ENCODE measurements at regions not wholly inside any gene's neighbourhood (a gene's known extent, or its start where the extent isn't known, plus 50 kb on each side); places are given as distances from the start of the nearest gene placed in this dataset.

DNA sequence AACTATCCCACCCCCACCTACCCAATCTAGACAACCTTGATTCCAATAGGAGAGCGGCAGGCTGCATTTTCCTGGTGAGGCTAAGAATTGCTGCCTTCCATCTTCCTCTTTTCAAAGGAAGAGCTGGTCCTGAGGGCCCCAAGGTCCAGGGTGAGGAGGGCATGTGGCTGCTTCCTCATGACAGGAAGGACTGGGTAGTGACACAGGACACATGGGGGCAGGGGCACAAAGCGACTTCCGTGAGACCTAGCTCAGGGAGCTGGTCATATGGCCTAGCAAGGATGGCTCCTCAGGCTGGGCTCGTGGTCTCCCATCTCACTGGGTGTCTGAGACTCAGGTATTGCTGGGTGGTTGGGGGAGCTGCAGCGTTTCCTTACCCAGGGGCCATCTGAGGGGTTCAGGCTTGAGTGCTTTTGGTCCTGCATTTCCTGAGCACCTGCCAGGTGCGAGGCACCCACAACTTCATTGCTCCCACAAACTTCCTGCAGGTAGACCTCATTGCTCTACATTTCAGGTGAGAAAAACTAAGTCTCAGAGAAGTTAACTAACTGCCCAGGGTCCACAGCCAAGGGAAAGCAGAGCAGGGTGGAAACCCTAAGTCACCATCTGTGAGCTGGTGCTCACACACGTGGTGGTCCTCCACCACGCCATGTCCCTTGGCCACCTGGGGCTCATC lies 160.0 kb upstream of the TLE3 start:
- Mint-ChIP-seq H3K27ac (peak overlapping the region; percentile 89), H3K4me1 (peaks cover 53% of the 10 kb centered on the region)
- CTCF ChIA-PET: interaction anchor here (1.1 kb wide), 1 partner anchor 12 kb away, joined by 4 read pairs; no protein-coding TSS in a partner anchor

DNA sequence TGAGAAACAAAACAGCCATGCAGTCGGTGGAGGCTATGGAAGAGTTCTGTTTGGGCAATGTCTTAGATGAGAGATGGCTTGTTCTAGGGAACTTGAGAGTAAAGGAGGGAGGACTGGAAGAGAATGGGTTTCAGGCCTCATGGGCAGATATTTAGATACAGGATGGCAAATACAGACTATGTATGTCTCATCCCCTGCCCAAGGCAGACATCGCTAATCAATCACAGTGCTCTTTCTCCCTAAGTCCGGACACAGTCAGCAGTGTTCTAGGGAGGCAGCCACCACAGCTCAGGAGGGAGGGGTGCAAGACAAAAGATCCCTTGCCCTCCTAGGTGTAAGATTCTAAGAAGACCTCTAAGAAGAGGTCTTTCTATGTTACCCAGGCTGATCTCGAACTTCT lies 159.3 kb upstream of the TLE3 start:
- CTCF ChIA-PET: no interaction called here
- Mint-ChIP-seq H3K36me3 (no peaks in the 10 kb centered on the region), H3K27me3 (peaks cover 60% of the 10 kb centered on the region), H3K4me3 (no peak overlapping the region), H3K9me3 (no peaks in the 10 kb centered on the region), H3K27ac (no peak overlapping the region), H3K4me1 (peaks cover 51% of the 10 kb centered on the region)
- no peak for DNase-seq

More for the DNA sequence above, 160.0 kb upstream of the TLE3 start:
- no peak overlapping the region for H3K4me3 Mint-ChIP-seq
- peaks cover 53% of the 10 kb centered on the region for H3K27me3 Mint-ChIP-seq
- DNase-seq: no peak
- no peaks in the 10 kb centered on the region for H3K36me3 Mint-ChIP-seq
- H3K9me3 Mint-ChIP-seq: no peaks in the 10 kb centered on the region

DNA sequence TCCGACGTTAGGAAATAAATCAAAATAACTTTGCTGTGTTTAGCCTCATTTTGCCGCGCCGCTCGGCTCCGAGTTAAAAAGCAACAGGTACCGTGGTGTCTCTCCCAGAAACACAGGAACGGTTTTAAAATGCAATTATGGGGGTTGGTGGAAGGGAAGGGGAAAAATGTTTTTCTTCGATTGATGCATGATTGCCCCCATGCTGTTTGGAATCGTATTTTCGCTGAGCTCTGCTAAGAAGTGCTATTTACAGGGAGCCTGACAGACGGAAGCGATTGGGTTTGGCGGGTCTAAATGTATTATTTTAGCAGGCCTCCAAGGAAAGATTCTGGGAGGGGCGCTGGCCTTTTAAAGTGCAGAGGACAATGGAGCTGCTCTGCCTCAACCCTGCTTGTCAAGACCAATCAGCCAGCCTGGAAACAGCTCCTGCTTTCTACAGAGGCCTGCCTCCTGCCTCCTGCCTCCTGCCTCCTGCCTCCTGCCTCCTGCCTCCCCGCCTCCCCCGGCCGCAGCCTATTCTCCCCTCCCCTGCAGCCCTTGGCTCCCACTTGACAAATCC lies 156.7 kb upstream of the TLE3 start:
- no peaks in the 10 kb centered on the region for H3K36me3 Mint-ChIP-seq
- CTCF ChIA-PET: no interaction called here
- no peak for DNase-seq
- no peak overlapping the region for H3K27ac Mint-ChIP-seq
- H3K4me3 Mint-ChIP-seq: no peak overlapping the region
- H3K9me3 Mint-ChIP-seq: no peaks in the 10 kb centered on the region
- H3K4me1 Mint-ChIP-seq: peaks cover 34% of the 10 kb centered on the region
- H3K27me3 Mint-ChIP-seq: peaks cover 81% of the 10 kb centered on the region

DNA sequence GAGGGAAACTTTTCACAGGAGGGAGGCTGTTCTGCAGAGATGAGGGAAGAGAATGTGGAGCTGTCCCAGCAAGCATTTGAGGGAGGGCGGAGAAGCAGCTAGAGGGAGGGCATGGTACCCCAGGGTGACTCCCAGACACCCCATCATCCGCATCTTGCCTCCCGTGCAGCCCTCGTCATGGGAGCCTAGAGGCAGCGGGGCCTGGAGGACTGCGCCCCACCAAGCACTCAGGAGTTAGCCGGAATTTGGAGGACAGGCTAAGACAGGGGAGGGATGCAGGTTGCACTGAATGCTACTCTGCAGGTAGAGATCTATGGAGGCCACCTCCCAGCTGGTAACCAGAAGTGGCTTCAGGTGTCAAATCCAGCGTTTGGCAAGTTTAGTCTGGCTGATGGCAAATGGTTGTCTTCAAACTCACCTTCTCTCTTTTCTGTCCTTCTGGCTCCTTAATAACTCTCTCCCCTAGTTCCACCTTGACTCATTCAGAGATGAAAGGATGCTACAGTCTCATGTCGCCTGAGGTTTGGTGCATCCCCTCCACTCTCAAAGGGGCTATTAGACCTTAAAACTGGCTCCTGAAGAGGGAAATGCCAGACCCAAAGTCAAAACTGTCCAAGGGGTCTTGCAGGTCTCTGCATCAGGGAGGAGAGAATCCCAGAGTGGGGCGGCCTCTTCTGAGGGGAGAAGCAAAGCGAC lies 155.9 kb upstream of the TLE3 start:
- H3K4me3 Mint-ChIP-seq: no peak overlapping the region
- CTCF ChIA-PET: no interaction called here
- H3K36me3 Mint-ChIP-seq: no peaks in the 10 kb centered on the region
- peaks cover 28% of the 10 kb centered on the region for H3K4me1 Mint-ChIP-seq
- H3K27me3 Mint-ChIP-seq: peaks cover 78% of the 10 kb centered on the region
- H3K27ac Mint-ChIP-seq: no peak overlapping the region
- no peaks in the 10 kb centered on the region for H3K9me3 Mint-ChIP-seq
- no peak for DNase-seq

DNA sequence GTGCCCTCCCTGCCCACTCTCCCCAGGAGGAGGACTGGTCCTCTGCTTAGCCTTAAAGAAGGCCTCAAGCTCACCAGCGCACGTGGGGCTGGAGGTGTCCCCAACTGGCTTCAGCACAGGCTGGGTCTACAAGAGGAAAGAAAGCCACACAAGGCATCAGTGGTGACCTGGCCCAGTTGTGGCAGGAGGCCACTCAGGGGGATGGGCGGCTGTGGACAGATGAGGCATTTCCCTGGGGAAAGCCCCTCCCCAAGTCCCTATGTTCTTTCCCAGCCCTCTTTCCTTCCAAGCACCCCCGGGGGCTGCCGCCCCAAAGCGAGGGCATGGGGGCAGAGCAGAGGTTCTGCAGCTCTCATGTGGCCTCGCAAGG lies 155.2 kb upstream of the TLE3 start:
- CTCF ChIA-PET: no interaction called here
- Mint-ChIP-seq H3K4me1 (peaks cover 28% of the 10 kb centered on the region), H3K9me3 (no peaks in the 10 kb centered on the region), H3K27me3 (peaks cover 76% of the 10 kb centered on the region), H3K27ac (no peak overlapping the region), H3K36me3 (no peaks in the 10 kb centered on the region), H3K4me3 (no peak overlapping the region)
- no peak for DNase-seq

DNA sequence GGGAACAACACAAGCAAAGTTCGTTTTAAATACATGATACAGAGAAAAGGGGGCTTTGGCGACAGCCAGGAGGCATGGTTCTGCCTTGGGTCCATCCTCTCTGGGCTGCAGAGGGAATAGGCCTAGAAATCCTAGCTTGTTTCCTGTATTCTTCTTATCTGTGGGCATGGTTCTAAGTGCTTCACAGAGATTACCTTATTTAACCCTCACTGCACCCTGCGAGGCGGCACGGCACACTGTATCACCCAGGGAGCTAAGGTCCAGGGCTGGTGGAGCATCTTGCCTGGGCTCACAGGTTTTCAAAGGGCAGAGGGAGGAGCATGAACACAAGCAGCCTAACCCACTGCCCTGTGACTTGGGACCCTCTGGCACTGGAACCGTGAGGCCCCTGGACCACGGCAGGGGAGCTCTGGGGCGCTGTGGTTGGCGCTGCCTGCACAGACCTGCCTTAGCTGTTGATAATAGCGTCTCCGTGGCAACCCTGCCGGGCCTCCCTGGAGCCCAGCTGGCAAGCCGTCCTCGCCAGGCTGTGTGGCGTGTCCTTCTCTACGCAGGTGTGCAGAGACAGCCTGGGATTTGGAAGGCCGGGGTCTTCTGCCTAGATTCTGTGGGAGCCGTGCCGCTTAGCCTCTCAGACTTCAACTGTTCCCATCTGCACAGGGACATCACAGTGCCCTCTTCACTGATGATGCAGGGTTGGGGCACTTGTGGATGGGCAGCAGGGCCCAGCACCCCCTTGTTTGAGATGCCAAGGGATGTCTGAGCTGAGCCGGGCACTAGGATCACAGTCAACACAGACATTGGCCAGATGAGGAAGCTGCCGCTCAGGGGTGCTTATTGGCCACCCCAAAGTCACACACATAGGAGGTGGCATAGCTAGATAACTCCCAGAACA lies 154.6 kb upstream of the TLE3 start:
- peaks cover 25% of the 10 kb centered on the region for H3K4me1 Mint-ChIP-seq
- CTCF ChIA-PET: interaction anchor here (1.1 to 1.4 kb wide), 2 partner anchors 9 to 11 kb away, joined by 3 to 4 read pairs; no protein-coding TSS in a partner anchor

DNA sequence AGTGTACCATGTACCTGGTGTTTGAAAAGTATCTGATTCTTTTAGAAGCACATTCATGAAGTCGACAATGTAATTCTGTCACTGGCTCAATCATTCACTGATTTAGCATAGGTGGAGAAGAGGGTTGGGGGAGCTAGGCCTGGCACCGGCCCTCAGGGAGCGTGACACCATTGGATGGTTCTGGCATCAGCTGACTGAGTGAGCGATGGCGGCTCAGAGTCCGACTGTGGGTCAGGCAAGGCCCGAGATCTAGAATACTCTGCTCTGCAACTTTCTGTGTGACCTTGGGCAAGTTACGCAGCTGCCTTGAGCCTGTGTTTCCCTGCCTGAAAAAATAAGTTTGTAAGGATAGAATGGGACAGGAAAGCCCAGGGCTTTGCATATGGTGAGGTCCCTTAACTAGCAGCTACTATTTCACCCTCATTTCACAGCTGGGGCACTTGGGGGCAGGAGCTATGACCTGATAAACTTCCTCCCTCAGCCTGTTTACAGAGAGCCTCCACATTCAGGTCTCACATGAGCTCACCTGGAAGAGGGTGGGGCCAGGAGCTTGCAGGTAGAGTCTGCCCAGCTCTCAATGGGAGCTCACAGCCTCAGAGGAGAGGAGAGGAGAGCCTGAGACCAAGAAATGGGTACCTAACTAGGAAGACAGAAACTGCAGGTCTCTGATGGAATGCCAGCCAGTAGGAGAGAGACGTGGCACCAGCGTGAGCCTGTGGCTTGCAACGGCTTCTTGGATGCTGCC lies 153.7 kb upstream of the TLE3 start:
- no peaks in the 10 kb centered on the region for H3K9me3 Mint-ChIP-seq
- peaks cover 65% of the 10 kb centered on the region for H3K27me3 Mint-ChIP-seq
- DNase-seq: no peak
- H3K4me1 Mint-ChIP-seq: peaks cover 27% of the 10 kb centered on the region
- no peak overlapping the region for H3K4me3 Mint-ChIP-seq
- CTCF ChIA-PET: interaction anchor here (1.1 to 1.4 kb wide), 2 partner anchors 8 to 10 kb away, joined by 3 to 4 read pairs; no protein-coding TSS in a partner anchor
- H3K27ac Mint-ChIP-seq: no peak overlapping the region
- H3K36me3 Mint-ChIP-seq: no peaks in the 10 kb centered on the region

More for the DNA sequence above, 154.6 kb upstream of the TLE3 start:
- Mint-ChIP-seq H3K27ac (no peak overlapping the region), H3K4me3 (no peak overlapping the region), H3K9me3 (no peaks in the 10 kb centered on the region), H3K27me3 (peaks cover 69% of the 10 kb centered on the region), H3K36me3 (no peaks in the 10 kb centered on the region)
- no peak for DNase-seq

DNA sequence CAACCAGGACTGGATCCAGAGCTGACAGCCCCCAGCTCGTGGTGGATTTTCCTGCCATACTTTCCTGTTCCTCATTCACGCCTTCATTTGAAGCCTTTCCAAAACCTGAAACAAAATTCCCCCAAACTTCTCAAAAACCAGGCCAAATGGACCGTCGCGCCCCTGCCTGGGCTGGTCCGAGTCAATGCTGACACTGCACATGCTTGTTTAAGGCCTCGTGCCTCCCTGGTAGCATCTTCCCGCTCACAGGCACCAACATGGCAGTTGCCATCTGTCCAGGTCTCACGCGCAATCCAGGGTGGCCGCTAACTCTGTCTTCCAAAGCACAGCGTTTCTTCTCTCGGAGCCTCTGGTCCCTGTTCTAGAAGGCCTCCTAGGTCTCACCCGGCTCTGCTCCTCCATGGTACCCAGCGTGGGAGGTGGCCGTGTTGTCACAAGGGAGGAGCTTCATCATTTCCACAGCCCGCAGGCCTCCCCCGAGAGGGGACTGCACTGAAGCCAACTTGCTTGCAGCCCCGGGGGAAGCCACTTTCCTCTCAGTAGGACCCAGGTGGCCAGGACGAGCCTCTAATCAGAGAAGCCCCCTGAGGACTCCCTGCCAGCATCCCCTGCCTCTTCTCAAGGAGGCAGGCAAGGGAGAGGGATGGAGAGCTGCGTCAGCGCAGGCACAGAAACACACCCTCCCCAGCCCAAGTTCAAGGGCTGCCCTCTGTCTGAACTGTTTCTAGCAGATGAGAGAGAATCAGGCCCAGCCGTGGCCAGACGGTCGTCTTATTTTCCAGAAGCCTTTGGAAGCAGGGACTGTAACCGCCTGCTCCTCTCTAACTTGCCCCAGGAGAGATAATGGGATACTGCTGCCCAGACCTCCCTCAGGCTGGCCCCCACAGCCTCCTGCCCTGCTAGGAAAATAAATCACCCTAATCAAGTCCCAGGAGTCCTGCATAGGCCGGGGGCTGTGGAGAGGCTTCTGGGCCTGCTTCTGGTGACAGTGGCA lies 152.8 kb upstream of the TLE3 start:
- H3K9me3 Mint-ChIP-seq: no peaks in the 10 kb centered on the region
- CTCF ChIA-PET: interaction anchor here (1.1 to 1.4 kb wide), 2 partner anchors 8 to 9 kb away, joined by 3 to 4 read pairs; no protein-coding TSS in a partner anchor
- H3K27ac Mint-ChIP-seq: no peak overlapping the region
- H3K4me1 Mint-ChIP-seq: peaks cover 34% of the 10 kb centered on the region
- no peaks in the 10 kb centered on the region for H3K36me3 Mint-ChIP-seq
- H3K4me3 Mint-ChIP-seq: no peak overlapping the region
- no peak for DNase-seq
- peaks cover 55% of the 10 kb centered on the region for H3K27me3 Mint-ChIP-seq

DNA sequence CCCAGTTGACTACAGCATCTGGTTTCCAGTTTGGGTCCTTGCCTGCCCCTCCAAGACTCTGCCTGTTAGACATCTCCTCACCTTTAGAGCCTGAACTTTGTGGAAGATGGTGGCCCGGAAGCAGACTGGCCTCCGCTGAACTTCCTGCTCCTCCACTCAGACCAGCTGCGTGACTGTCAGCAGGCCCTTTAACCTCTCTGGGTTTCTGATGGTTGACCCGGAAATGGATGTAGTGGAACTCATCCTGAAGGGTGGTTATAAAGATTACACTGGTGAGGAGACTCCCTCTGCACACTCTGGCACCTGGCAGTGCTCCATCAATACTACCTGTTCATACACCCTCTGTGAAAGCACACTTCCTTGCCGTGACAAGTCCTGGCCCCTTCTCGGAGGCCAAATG lies 151.9 kb upstream of the TLE3 start:
- H3K9me3 Mint-ChIP-seq: no peaks in the 10 kb centered on the region
- peaks cover 42% of the 10 kb centered on the region for H3K4me1 Mint-ChIP-seq
- peaks cover 47% of the 10 kb centered on the region for H3K27me3 Mint-ChIP-seq
- H3K36me3 Mint-ChIP-seq: no peaks in the 10 kb centered on the region
- no peak for DNase-seq
- CTCF ChIA-PET: no interaction called here
- H3K27ac Mint-ChIP-seq: no peak overlapping the region
- no peak overlapping the region for H3K4me3 Mint-ChIP-seq

DNA sequence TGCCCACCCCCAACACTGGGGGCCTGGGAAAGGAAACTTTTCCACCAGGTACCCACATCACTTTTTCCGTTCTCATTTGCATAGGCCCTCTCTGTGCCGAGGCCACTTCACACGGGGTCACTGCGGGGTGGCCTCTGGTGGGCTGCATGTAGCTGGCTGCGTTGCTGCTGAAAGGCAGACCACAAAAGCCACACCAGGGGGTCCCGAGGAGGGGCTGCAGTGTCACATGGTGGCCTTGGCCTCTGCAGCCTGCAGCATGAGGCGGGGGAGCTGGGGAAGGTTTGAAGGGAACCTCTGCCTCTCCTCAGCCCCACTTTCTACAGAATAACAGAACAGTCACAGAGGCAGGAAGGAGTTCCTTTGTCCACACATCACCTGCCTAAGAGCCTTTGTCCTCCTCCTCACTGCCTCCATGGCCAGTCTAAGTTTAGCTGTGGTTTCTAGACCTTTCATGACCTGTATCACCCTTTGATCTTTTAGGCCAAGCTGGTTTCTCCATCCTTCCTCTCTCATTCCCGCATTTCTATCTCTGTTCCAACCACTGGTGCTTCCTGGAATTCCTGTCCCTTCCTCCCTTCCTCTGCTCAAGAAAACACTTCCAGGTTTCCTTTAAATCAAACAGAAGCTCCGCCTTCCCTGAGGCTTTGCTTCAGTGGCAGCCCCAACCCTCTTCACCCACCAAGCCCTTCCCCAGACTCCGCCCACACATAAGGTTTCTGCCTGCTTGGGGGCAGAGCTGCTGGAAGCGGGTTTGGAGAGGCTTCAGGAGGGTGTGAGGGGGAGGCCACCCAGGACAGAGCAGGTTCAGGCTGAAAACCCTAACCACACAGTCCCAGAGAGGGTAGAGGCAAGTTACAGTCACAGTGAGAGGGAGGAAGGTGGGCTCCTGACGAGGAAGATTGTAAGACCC lies 150.7 kb upstream of the TLE3 start:
- no peak overlapping the region for H3K4me3 Mint-ChIP-seq
- CTCF ChIA-PET: no interaction called here
- H3K27ac Mint-ChIP-seq: no peak overlapping the region

DNA sequence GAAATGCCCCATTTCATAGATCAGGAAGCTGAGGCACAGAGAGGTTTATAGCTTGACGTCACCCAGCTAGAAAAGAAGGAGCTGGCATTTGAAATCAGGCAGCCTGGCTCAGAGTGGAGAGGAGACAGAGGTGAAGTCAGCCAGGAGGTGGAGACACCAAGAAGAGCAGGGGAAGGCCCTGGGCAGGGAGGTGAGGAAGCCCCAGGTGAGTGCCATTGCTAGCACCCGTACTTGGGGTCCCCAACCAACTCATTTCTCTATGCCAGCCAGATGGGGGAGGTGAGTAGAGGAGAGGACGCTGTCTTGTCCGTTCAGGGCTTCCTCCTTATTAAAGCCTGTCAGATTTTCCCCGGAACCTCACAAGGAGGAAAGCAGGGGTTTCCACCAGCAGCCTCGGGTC lies 149.6 kb upstream of the TLE3 start:
- CTCF ChIA-PET: interaction anchor here (1.0 kb wide), 1 partner anchor 12 kb away, joined by 3 read pairs; no protein-coding TSS in a partner anchor
- DNase-seq: no peak
- H3K4me1 Mint-ChIP-seq: peaks cover 65% of the 10 kb centered on the region
- peaks cover 23% of the 10 kb centered on the region for H3K27me3 Mint-ChIP-seq
- no peaks in the 10 kb centered on the region for H3K9me3 Mint-ChIP-seq
- no peak overlapping the region for H3K27ac Mint-ChIP-seq
- no peaks in the 10 kb centered on the region for H3K36me3 Mint-ChIP-seq
- H3K4me3 Mint-ChIP-seq: no peak overlapping the region

More for the DNA sequence above, 150.7 kb upstream of the TLE3 start:
- no peaks in the 10 kb centered on the region for H3K9me3 Mint-ChIP-seq
- H3K27me3 Mint-ChIP-seq: peaks cover 34% of the 10 kb centered on the region
- peaks cover 54% of the 10 kb centered on the region for H3K4me1 Mint-ChIP-seq
- no peaks in the 10 kb centered on the region for H3K36me3 Mint-ChIP-seq
- DNase-seq: no peak
